HCT116 (cell line): ENCODE measurements at regions not wholly inside any gene's neighbourhood (a gene's known extent, or its start where the extent isn't known, plus 50 kb on each side); places are given as distances from the start of the nearest gene placed in this dataset.

Source experiments
- ATAC-seq: fragments of 200-7000 bp; cut with Tn5 transposase; 2 replicates; pipeline ENCODE4 v1.9.1; 2020; ENCODE audit warnings: mild to moderate bottlenecking, moderate library complexity
- BruUV-seq: library from RNA; stranded (reverse); fragments of 400-500 nt; replicated peaks from 2 replicates; lab custom pipeline; 2021; lab: Mats Ljungman, UMichigan
- CTCF ChIA-PET: fragments of 300-600 bp; sonication (Branson Sonifier 250); formaldehyde crosslinking; loops from one replicate; lab custom pipeline; 2021; ENCODE audit warnings: antibody characterized with exemption; lab: Charles Lee
- POLR2A ChIA-PET: fragments of 300-600, 350-600 bp; sonication (Branson Sonifier 250); formaldehyde crosslinking; loops from one replicate; lab custom pipeline; 2021; ENCODE audit warnings: antibody characterized with exemption; lab: Charles Lee
- RAD21 ChIA-PET, 2 experiments: fragments of 300-600 bp; sonication (Branson Sonifier 250); formaldehyde crosslinking; loops; one replicate each; lab custom pipeline; 2023; ENCODE audit warnings: low total read pairs in 2 of 2; ENCODE audit not compliant: uncharacterized antibody in 2 of 2, unreplicated experiment in 2 of 2, low non-redundant PET in 1 of 2; lab: Charles Lee
- DNase-seq: peaks from one replicate; pipeline ENCODE4 v3.0.0-alpha.2; 2010; ENCODE audit warnings: low read depth, low spot score
- H2AFZ ChIP-seq: fragments of 200-600 bp; shearing (Covaris generic), sonication (generic); 2 replicates; pipeline ENCODE4 v1.6.1; 2017; ENCODE audit warnings: low read depth, mixed run types, mixed read lengths, antibody characterized with exemption, low read length; ENCODE audit not compliant: poor library complexity, severe bottlenecking
- H3K27ac ChIP-seq: 2 replicates; pipeline ENCODE4 v1.5.1; 2012; ENCODE audit warnings: low read depth, low read length
- H3K27me3 ChIP-seq: fragments of 200-600 bp; sonication (generic); 2 replicates; pipeline ENCODE4 v1.6.1; 2016; ENCODE audit warnings: mixed run types, low read length, mixed read lengths; ENCODE audit not compliant: insufficient read depth
- H3K36me3 ChIP-seq, 2 experiments: fragments of 200-500 bp in 1 of 2; fragments of 200-600 bp in 1 of 2; sonication (Bioruptor generic) in 1 of 2; sonication (generic) in 1 of 2; 2 replicates each; pipeline versions ENCODE4 v1.5.1 to v1.6.1; 2014 to 2016; ENCODE audit warnings: low read length in 2 of 2, inconsistent platforms in 1 of 2, mixed read lengths in 1 of 2, mixed run types in 1 of 2; ENCODE audit not compliant: insufficient read depth in 2 of 2, control insufficient read depth in 1 of 2
- H3K4me1 ChIP-seq, 2 experiments: fragments of 200-600 bp in 1 of 2; sonication (generic) in 1 of 2; 2 replicates each; pipeline versions ENCODE4 v1.5.1 to v1.6.1; 2012 to 2017; ENCODE audit warnings: low read length in 2 of 2, inconsistent platforms in 1 of 2, mild to moderate bottlenecking in 1 of 2, mixed read lengths in 1 of 2, mixed run types in 1 of 2, moderate library complexity in 1 of 2; ENCODE audit not compliant: insufficient read depth in 2 of 2, control insufficient read depth in 1 of 2
- H3K4me2 ChIP-seq: fragments of 200-600 bp; sonication (generic); 2 replicates; pipeline ENCODE4 v1.6.1; 2017; ENCODE audit warnings: mixed run types, low read length, mixed read lengths
- H3K4me3 ChIP-seq, 2 experiments: fragments of 200-600 bp in 1 of 2; sonication (generic) in 1 of 2; replicated peaks in 1 of 2; 2 replicates each; pipeline ENCODE4 v1.5.1; 2011 to 2016; ENCODE audit warnings: low read length in 2 of 2, control low read depth in 1 of 2, low read depth in 1 of 2, mild to moderate bottlenecking in 1 of 2, mixed read lengths in 1 of 2, mixed run types in 1 of 2
- H3K79me2 ChIP-seq: fragments of 200-600 bp; sonication (generic); 2 replicates; pipeline ENCODE4 v1.6.1; 2017; ENCODE audit warnings: mild to moderate bottlenecking, mixed run types, low read length, moderate library complexity, mixed read lengths; ENCODE audit not compliant: insufficient read depth
- H3K9ac ChIP-seq: fragments of 200-600 bp; sonication (generic); 2 replicates; pipeline ENCODE4 v1.6.1; 2016; ENCODE audit warnings: low read length, mixed read lengths
- H3K9me2 ChIP-seq: fragments of 200-600 bp; sonication (generic), shearing (Covaris generic); 2 replicates; pipeline ENCODE4 v1.6.1; 2017; ENCODE audit warnings: mixed run types, mild to moderate bottlenecking, moderate library complexity; ENCODE audit not compliant: insufficient read depth
- H3K9me3 ChIP-seq, 2 experiments: fragments of 200-500 bp in 1 of 2; fragments of 200-600 bp in 1 of 2; sonication (Bioruptor generic) in 1 of 2; sonication (generic) in 1 of 2; 2 replicates each; pipeline ENCODE4 v1.6.1; 2014 to 2017; ENCODE audit warnings: low read length in 2 of 2, mixed read lengths in 2 of 2, inconsistent platforms in 1 of 2, low read depth in 1 of 2, mild to moderate bottlenecking in 1 of 2, mixed run types in 1 of 2, moderate library complexity in 1 of 2; ENCODE audit not compliant: control insufficient read depth in 1 of 2, insufficient read depth in 1 of 2
- H4K20me1 ChIP-seq: fragments of 200-600 bp; sonication (generic), shearing (Covaris generic); 2 replicates; pipeline ENCODE4 v1.6.1; 2017; ENCODE audit warnings: mixed run types, mild to moderate bottlenecking, moderate library complexity; ENCODE audit not compliant: insufficient read depth
- ATF3 ChIP-seq: IDR thresholded peaks from 2 replicates; pipeline ENCODE4 v1.6.1; 2012
- CBX3 ChIP-seq: IDR thresholded peaks from 2 replicates; pipeline ENCODE4 v1.6.1; 2012; ENCODE audit warnings: low read depth
- CTCF ChIP-seq, 3 experiments: fragments of 200-600 bp in 1 of 3; sonication (generic) in 1 of 3; IDR thresholded peaks in 2 of 3; conservative IDR thresholded peaks in 1 of 3; 2 replicates each; pipeline ENCODE4 v1.5.1; 2012 to 2017; ENCODE audit warnings: low read depth in 2 of 3, low read length in 2 of 3, antibody characterized with exemption in 1 of 3, borderline replicate concordance in 1 of 3, control low read depth in 1 of 3, mild to moderate bottlenecking in 1 of 3, mixed read lengths in 1 of 3, mixed run types in 1 of 3, moderate library complexity in 1 of 3; ENCODE audit not compliant: insufficient read depth in 1 of 3
- EGR1 ChIP-seq: IDR thresholded peaks from 2 replicates; pipeline ENCODE4 v1.6.1; 2012; ENCODE audit warnings: low read depth
- EZH2 ChIP-seq: fragments of 200-600 bp; sonication (generic); IDR thresholded peaks from 2 replicates; pipeline ENCODE4 v1.6.1; 2017; ENCODE audit warnings: antibody characterized with exemption, mixed run types
- EZH2phosphoT487 ChIP-seq: fragments of 200-600 bp; IDR thresholded peaks from 2 replicates; pipeline ENCODE4 v1.6.1; 2018; ENCODE audit warnings: antibody characterized with exemption, borderline replicate concordance
- FOSL1 ChIP-seq: IDR thresholded peaks from 2 replicates; pipeline ENCODE4 v1.6.1; 2012; ENCODE audit warnings: low read depth
- POLR2A ChIP-seq: IDR thresholded peaks from 2 replicates; pipeline ENCODE4 v1.7.0; 2011; ENCODE audit warnings: borderline replicate concordance; ENCODE audit not compliant: insufficient read depth, insufficient read length; ENCODE audit errors: extremely low read depth
- REST ChIP-seq: IDR thresholded peaks from 2 replicates; pipeline ENCODE4 v1.6.1; 2012; ENCODE audit warnings: low read depth
- SP1 ChIP-seq: IDR thresholded peaks from 2 replicates; pipeline ENCODE4 v1.6.1; 2012; ENCODE audit warnings: low read depth
- TCF7L2 ChIP-seq: IDR thresholded peaks from 2 replicates; pipeline ENCODE4 v1.7.0; 2011; ENCODE audit warnings: borderline replicate concordance, inconsistent platforms; ENCODE audit not compliant: insufficient read depth, insufficient read length; ENCODE audit errors: extremely low read depth
- YY1 ChIP-seq: IDR thresholded peaks from 2 replicates; pipeline ENCODE4 v1.6.1; 2011; ENCODE audit warnings: low read length, low read depth, moderate library complexity, mild to moderate bottlenecking; ENCODE audit not compliant: insufficient replicate concordance; ENCODE audit errors: extremely low read depth
- ZFX ChIP-seq: fragments of 450-650 bp; IDR thresholded peaks from 2 replicates; pipeline ENCODE4 v1.6.1; 2017
- intact Hi-C: fragments of 100-400 bp; cut with micrococcal nuclease; formaldehyde crosslinking; loops from 2 replicates; pipeline ENCODE4 v1.10.0; 2022

- no peak for TF ChIP-seq FOSL1
These were observed 146.9 kb upstream of the KLF6 start (continued) for GRCh38 chr10:3931901-3932300.

GRCh38 chr10:3931224-3931623 is 146.2 kb upstream of the KLF6 start:
- intact Hi-C loops, result no loop called here
- no peak for ATAC-seq
- BruUV-seq, result no TSS peak

More at GRCh38 chr10:3931224-3931623, 146.2 kb upstream of the KLF6 start:
- Histone ChIP-seq H3K9me2 (no peaks in the 10 kb centered on the region), H3K9me3 (no peaks in the 10 kb centered on the region), H3K9ac (no peak overlapping the region), H3K27ac (no peak overlapping the region), H3K4me1 (no peaks in the 10 kb centered on the region), H2AFZ (no peak overlapping the region), H3K4me3 (no peak overlapping the region), H3K79me2 (no peaks in the 10 kb centered on the region), H3K27me3 (no peaks in the 10 kb centered on the region), H3K36me3 (no peaks in the 10 kb centered on the region), H4K20me1 (no peaks in the 10 kb centered on the region), H3K4me2 (no peak overlapping the region)
- ChIA-PET CTCF (no interaction called here), POLR2A (no interaction called here), RAD21 (no interaction called here)
- DNase-seq, result no peak
- no peak for TF ChIP-seq ATF3
- no peak for TF ChIP-seq CTCF (IDR thresholded peaks at IDR 0.05 in 2 of 3, conservative IDR thresholded peaks at IDR 0.05 in 1 of 3; ENCODE audit: borderline replicate concordance in 1 of 3, insufficient read depth in 1 of 3, low read depth in 2 of 3, low read length in 2 of 3)
- TF ChIP-seq SP1, result no peak
- no peak for TF ChIP-seq TCF7L2
- TF ChIP-seq REST, result no peak
- TF ChIP-seq CBX3, result no peak
- TF ChIP-seq EZH2phosphoT487, result no peak
- no peak for TF ChIP-seq YY1
- TF ChIP-seq POLR2A, result no peak
- no peak for TF ChIP-seq ZFX
- TF ChIP-seq EZH2, result no peak
- no peak for TF ChIP-seq EGR1
